ENCODE measurements at regions not wholly inside any gene's neighbourhood (a gene's known extent, or its start where the extent isn't known, plus 50 kb on each side); places are given as distances from the start of the nearest gene placed in this dataset.

GRCh38 chr6:48212501-48212900, 101.5 kb upstream of the PTCHD4 start:
- TF ChIP-seq CTCF (IDR thresholded peaks at IDR 0.05; ENCODE audit: insufficient read depth, low read length, poor library complexity, severe bottlenecking) (no peak), EZH2phosphoT487 (conservative IDR thresholded peaks at IDR 0.05; ENCODE audit: low read length) (no peak)
